ENCODE measurements at regions not wholly inside any gene's neighbourhood (a gene's known extent, or its start where the extent isn't known, plus 50 kb on each side); places are given as distances from the start of the nearest gene placed in this dataset.

DNA sequence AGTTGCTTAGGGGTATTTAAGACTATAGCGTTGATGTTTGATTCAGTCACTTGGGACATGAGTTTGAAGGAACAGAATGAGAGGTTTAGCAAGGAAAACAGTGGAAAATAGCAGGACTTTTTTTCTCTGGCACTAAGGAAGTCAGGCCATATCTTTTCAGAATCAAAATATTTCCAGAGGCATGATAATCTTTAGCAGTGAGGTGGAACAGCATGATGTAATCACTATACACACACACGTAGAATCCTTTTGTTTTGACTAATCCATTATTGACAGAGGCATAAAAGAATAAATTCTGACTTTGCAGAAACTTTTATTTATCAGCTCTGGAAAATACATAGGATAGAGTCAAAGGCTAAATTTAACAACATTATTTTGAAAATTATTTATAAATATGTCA, 174.1 kb downstream of the ZPLD1 start:
- no peaks in the 10 kb centered on the region for H3K79me2 ChIP-seq (replicated peaks; ENCODE audit: insufficient read depth, low read length)
- TF ChIP-seq RAD21 (conservative IDR thresholded peaks at IDR 0.05) (no peak), MXI1 (conservative IDR thresholded peaks at IDR 0.05; ENCODE audit: poor library complexity, severe bottlenecking) (no peak), POLR2AphosphoS5 (IDR thresholded peaks at IDR 0.05) (no peak), EP300 (conservative IDR thresholded peaks at IDR 0.05; ENCODE audit: poor library complexity, severe bottlenecking) (no peak), SMC3 (conservative IDR thresholded peaks at IDR 0.05; ENCODE audit: poor library complexity) (no peak)
- TF ChIP-seq, protein P1, sequence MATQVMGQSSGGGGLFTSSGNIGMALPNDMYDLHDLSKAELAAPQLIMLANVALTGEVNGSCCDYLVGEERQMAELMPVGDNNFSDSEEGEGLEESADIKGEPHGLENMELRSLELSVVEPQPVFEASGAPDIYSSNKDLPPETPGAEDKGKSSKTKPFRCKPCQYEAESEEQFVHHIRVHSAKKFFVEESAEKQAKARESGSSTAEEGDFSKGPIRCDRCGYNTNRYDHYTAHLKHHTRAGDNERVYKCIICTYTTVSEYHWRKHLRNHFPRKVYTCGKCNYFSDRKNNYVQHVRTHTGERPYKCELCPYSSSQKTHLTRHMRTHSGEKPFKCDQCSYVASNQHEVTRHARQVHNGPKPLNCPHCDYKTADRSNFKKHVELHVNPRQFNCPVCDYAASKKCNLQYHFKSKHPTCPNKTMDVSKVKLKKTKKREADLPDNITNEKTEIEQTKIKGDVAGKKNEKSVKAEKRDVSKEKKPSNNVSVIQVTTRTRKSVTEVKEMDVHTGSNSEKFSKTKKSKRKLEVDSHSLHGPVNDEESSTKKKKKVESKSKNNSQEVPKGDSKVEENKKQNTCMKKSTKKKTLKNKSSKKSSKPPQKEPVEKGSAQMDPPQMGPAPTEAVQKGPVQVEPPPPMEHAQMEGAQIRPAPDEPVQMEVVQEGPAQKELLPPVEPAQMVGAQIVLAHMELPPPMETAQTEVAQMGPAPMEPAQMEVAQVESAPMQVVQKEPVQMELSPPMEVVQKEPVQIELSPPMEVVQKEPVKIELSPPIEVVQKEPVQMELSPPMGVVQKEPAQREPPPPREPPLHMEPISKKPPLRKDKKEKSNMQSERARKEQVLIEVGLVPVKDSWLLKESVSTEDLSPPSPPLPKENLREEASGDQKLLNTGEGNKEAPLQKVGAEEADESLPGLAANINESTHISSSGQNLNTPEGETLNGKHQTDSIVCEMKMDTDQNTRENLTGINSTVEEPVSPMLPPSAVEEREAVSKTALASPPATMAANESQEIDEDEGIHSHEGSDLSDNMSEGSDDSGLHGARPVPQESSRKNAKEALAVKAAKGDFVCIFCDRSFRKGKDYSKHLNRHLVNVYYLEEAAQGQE (IDR thresholded peaks at IDR 0.05; ENCODE audit: borderline replicate concordance): no peak
- H3K9me3 ChIP-seq (ENCODE audit: low read length): no peaks in the 10 kb centered on the region
- no peaks in the 10 kb centered on the region for H3F3A ChIP-seq (ENCODE audit: insufficient read depth, low read length, poor library complexity, severe bottlenecking)
- no peaks in the 10 kb centered on the region for H3K27me3 ChIP-seq (ENCODE audit: insufficient read depth, low read depth, low read length)
- no peaks in the 10 kb centered on the region for H4K20me1 ChIP-seq (ENCODE audit: insufficient read depth)
- no peak overlapping the region for H3K4me3 ChIP-seq (ENCODE audit: low read length)
- H3K4me2 ChIP-seq (ENCODE audit: low read length): no peak overlapping the region
- no peaks in the 10 kb centered on the region for H3K9me2 ChIP-seq (ENCODE audit: insufficient read depth, low read length)
- no peak overlapping the region for H3K27ac ChIP-seq (ENCODE audit: low read length)
- H3K9ac ChIP-seq (ENCODE audit: low read length): no peak overlapping the region
- H3K36me3 ChIP-seq (ENCODE audit: insufficient read depth, low read length): no peaks in the 10 kb centered on the region
- H2AFZ ChIP-seq (ENCODE audit: low read depth, low read length): no peak overlapping the region

DNA sequence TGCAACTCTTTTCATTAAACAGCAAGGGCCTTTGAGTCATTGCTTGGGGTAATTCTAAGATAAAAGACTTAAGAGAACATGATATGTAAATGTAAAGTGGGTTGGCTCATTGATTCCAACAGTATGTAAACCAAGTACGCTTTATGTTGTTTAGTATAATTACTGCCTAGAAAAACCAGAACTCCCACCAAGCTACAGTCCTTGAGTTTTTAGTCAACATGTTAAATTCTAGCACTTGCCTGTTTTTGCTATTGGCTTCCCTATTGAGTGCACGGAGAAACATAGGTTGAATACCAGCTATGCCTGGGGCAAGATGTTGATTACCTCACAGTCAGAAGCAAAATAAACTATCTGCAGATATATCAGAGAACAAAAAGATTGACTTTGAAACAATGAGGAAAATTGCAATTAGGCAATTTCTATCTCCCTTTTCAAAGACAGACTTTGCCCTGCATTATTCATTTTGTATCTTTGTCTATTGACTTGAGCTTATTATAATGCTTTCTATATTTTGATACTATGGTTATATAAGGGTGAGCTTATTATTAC, 179.3 kb downstream of the ZPLD1 start:
- Histone ChIP-seq H3F3A (ENCODE audit: insufficient read depth, low read length, poor library complexity, severe bottlenecking) (no peaks in the 10 kb centered on the region), H3K27ac (ENCODE audit: low read length) (no peak overlapping the region), H3K4me2 (ENCODE audit: low read length) (no peak overlapping the region), H2AFZ (ENCODE audit: low read depth, low read length) (no peak overlapping the region), H3K9ac (ENCODE audit: low read length) (no peak overlapping the region), H3K27me3 (ENCODE audit: insufficient read depth, low read depth, low read length) (no peaks in the 10 kb centered on the region), H3K9me3 (ENCODE audit: low read length) (no peaks in the 10 kb centered on the region), H3K9me2 (ENCODE audit: insufficient read depth, low read length) (no peaks in the 10 kb centered on the region), H3K79me2 (replicated peaks; ENCODE audit: insufficient read depth, low read length) (no peaks in the 10 kb centered on the region), H4K20me1 (ENCODE audit: insufficient read depth) (no peaks in the 10 kb centered on the region), H3K4me3 (ENCODE audit: low read length) (no peak overlapping the region), H3K36me3 (ENCODE audit: insufficient read depth, low read length) (no peaks in the 10 kb centered on the region)
- TF ChIP-seq EP300 (conservative IDR thresholded peaks at IDR 0.05; ENCODE audit: poor library complexity, severe bottlenecking) (no peak), MXI1 (conservative IDR thresholded peaks at IDR 0.05; ENCODE audit: poor library complexity, severe bottlenecking) (no peak), TAF1 (IDR thresholded peaks at IDR 0.05; ENCODE audit: low read depth) (no peak), SMC3 (conservative IDR thresholded peaks at IDR 0.05; ENCODE audit: poor library complexity) (no peak), POLR2AphosphoS5 (IDR thresholded peaks at IDR 0.05) (no peak), EZH2 (IDR thresholded peaks at IDR 0.05; ENCODE audit: borderline replicate concordance, insufficient read depth, low read length, poor library complexity, severe bottlenecking) (no peak), RAD21 (conservative IDR thresholded peaks at IDR 0.05) (no peak)
- TF ChIP-seq, protein P2, sequence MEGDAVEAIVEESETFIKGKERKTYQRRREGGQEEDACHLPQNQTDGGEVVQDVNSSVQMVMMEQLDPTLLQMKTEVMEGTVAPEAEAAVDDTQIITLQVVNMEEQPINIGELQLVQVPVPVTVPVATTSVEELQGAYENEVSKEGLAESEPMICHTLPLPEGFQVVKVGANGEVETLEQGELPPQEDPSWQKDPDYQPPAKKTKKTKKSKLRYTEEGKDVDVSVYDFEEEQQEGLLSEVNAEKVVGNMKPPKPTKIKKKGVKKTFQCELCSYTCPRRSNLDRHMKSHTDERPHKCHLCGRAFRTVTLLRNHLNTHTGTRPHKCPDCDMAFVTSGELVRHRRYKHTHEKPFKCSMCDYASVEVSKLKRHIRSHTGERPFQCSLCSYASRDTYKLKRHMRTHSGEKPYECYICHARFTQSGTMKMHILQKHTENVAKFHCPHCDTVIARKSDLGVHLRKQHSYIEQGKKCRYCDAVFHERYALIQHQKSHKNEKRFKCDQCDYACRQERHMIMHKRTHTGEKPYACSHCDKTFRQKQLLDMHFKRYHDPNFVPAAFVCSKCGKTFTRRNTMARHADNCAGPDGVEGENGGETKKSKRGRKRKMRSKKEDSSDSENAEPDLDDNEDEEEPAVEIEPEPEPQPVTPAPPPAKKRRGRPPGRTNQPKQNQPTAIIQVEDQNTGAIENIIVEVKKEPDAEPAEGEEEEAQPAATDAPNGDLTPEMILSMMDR (IDR thresholded peaks at IDR 0.05; ENCODE audit: poor library complexity, severe bottlenecking): no peak
- TF ChIP-seq, protein P1 (IDR thresholded peaks at IDR 0.05; ENCODE audit: borderline replicate concordance): no peak
